ENCODE measurements at regions not wholly inside any gene's neighbourhood (a gene's known extent, or its start where the extent isn't known, plus 50 kb on each side); places are given as distances from the start of the nearest gene placed in this dataset.
A peak's percentile ranks its signal among the peaks of the same experiment; 100 is the strongest.

- CTCF ChIA-PET = no interaction called here
Measured at GRCh38 chr3:44099566-44100297, 142.0 kb upstream of the TOPAZ1 start.

GRCh38 chr3:44100298-44100695 lies 141.4 kb upstream of the TOPAZ1 start:
- Mint-ChIP-seq H3K4me3 (no peak overlapping the region), H3K9me3 (no peaks in the 10 kb centered on the region), H3K4me1 (peaks cover 15% of the 10 kb centered on the region), H3K27ac (no peak overlapping the region), H3K36me3 (ENCODE audit: low read depth) (no peaks in the 10 kb centered on the region), H3K27me3 (peaks cover 42% of the 10 kb centered on the region)
- POLR2A ChIA-PET = no interaction called here
- CTCF ChIA-PET = no interaction called here
- DNase-seq = no peak

More at GRCh38 chr3:44099566-44100297, 142.0 kb upstream of the TOPAZ1 start:
- H3K4me1 Mint-ChIP-seq = peaks cover 10% of the 10 kb centered on the region
- H3K4me3 Mint-ChIP-seq = no peak overlapping the region
- H3K36me3 Mint-ChIP-seq (ENCODE audit: low read depth) = no peaks in the 10 kb centered on the region
- H3K9me3 Mint-ChIP-seq = no peaks in the 10 kb centered on the region
- H3K27ac Mint-ChIP-seq = no peak overlapping the region
- POLR2A ChIA-PET = no interaction called here
- no peak for DNase-seq
- peaks cover 42% of the 10 kb centered on the region for H3K27me3 Mint-ChIP-seq

- no peak for DNase-seq
- H3K4me3 Mint-ChIP-seq = no peak overlapping the region
- no peaks in the 10 kb centered on the region for H3K36me3 Mint-ChIP-seq (ENCODE audit: low read depth)
- POLR2A ChIA-PET = no interaction called here
- CTCF ChIA-PET = no interaction called here
- no peaks in the 10 kb centered on the region for H3K9me3 Mint-ChIP-seq
- peaks cover 29% of the 10 kb centered on the region for H3K27me3 Mint-ChIP-seq
- no peak overlapping the region for H3K27ac Mint-ChIP-seq
- H3K4me1 Mint-ChIP-seq = peaks cover 23% of the 10 kb centered on the region
Measured at GRCh38 chr3:44104043-44104442, 137.6 kb upstream of the TOPAZ1 start.

GRCh38 chr3:44104668-44105321 lies 136.9 kb upstream of the TOPAZ1 start:
- DNase-seq = peak; percentile 68
- CTCF ChIA-PET = no interaction called here
- POLR2A ChIA-PET = interaction anchor here (0.9 kb wide), 1 partner anchor 10 kb away, joined by 3 read pairs; no protein-coding TSS in a partner anchor
- H3K9me3 Mint-ChIP-seq = no peaks in the 10 kb centered on the region
- H3K27me3 Mint-ChIP-seq = peaks cover 26% of the 10 kb centered on the region
- H3K36me3 Mint-ChIP-seq (ENCODE audit: low read depth) = no peaks in the 10 kb centered on the region
- H3K27ac Mint-ChIP-seq = peak overlapping the region; percentile 27
- H3K4me1 Mint-ChIP-seq = peaks cover 22% of the 10 kb centered on the region
- no peak overlapping the region for H3K4me3 Mint-ChIP-seq

GRCh38 chr3:44105571-44105970 lies 136.1 kb upstream of the TOPAZ1 start:
- H3K27me3 Mint-ChIP-seq = peaks cover 23% of the 10 kb centered on the region
- no peaks in the 10 kb centered on the region for H3K36me3 Mint-ChIP-seq (ENCODE audit: low read depth)
- H3K4me1 Mint-ChIP-seq = peaks cover 22% of the 10 kb centered on the region
- H3K9me3 Mint-ChIP-seq = no peaks in the 10 kb centered on the region
- H3K27ac Mint-ChIP-seq = peak overlapping the region; percentile 27
- no peak for DNase-seq
- ChIA-PET POLR2A (interaction anchor here (0.9 kb wide), 1 partner anchor 9 kb away, joined by 3 read pairs; no protein-coding TSS in a partner anchor), CTCF (no interaction called here)
- no peak overlapping the region for H3K4me3 Mint-ChIP-seq

- peaks cover 18% of the 10 kb centered on the region for H3K27me3 Mint-ChIP-seq
- no peak overlapping the region for H3K27ac Mint-ChIP-seq
- no peak for DNase-seq
- H3K9me3 Mint-ChIP-seq = no peaks in the 10 kb centered on the region
- ChIA-PET CTCF (no interaction called here), POLR2A (no interaction called here)
- no peak overlapping the region for H3K4me3 Mint-ChIP-seq
- peaks cover 22% of the 10 kb centered on the region for H3K4me1 Mint-ChIP-seq
- no peaks in the 10 kb centered on the region for H3K36me3 Mint-ChIP-seq (ENCODE audit: low read depth)
Measured at GRCh38 chr3:44106756-44107155, 134.9 kb upstream of the TOPAZ1 start.

GRCh38 chr3:44108481-44108880 lies 133.2 kb upstream of the TOPAZ1 start:
- POLR2A ChIA-PET = no interaction called here
- Mint-ChIP-seq H3K4me1 (peaks cover 22% of the 10 kb centered on the region), H3K4me3 (no peak overlapping the region), H3K27me3 (peaks cover 5% of the 10 kb centered on the region), H3K9me3 (no peaks in the 10 kb centered on the region), H3K36me3 (ENCODE audit: low read depth) (no peaks in the 10 kb centered on the region), H3K27ac (no peak overlapping the region)
- CTCF ChIA-PET = no interaction called here
- no peak for DNase-seq

- no peaks in the 10 kb centered on the region for H3K9me3 Mint-ChIP-seq
- ChIA-PET CTCF (no interaction called here), POLR2A (no interaction called here)
- H3K36me3 Mint-ChIP-seq (ENCODE audit: low read depth) = no peaks in the 10 kb centered on the region
- H3K27ac Mint-ChIP-seq = no peak overlapping the region
- peaks cover 12% of the 10 kb centered on the region for H3K4me1 Mint-ChIP-seq
- DNase-seq = no peak
- no peak overlapping the region for H3K4me3 Mint-ChIP-seq
- peaks cover 8% of the 10 kb centered on the region for H3K27me3 Mint-ChIP-seq
Measured at GRCh38 chr3:44109771-44110361, 131.8 kb upstream of the TOPAZ1 start.

GRCh38 chr3:44110648-44111047 lies 131.0 kb upstream of the TOPAZ1 start:
- DNase-seq = no peak
- Mint-ChIP-seq H3K4me3 (no peak overlapping the region), H3K36me3 (ENCODE audit: low read depth) (no peaks in the 10 kb centered on the region), H3K4me1 (peaks cover 4% of the 10 kb centered on the region), H3K27me3 (peaks cover 10% of the 10 kb centered on the region), H3K9me3 (no peaks in the 10 kb centered on the region), H3K27ac (no peak overlapping the region)
- POLR2A ChIA-PET = no interaction called here
- CTCF ChIA-PET = no interaction called here

GRCh38 chr3:44111482-44111881 lies 130.2 kb upstream of the TOPAZ1 start:
- Mint-ChIP-seq H3K4me1 (no peaks in the 10 kb centered on the region), H3K4me3 (no peak overlapping the region), H3K27ac (no peak overlapping the region), H3K36me3 (ENCODE audit: low read depth) (no peaks in the 10 kb centered on the region), H3K27me3 (peaks cover 19% of the 10 kb centered on the region), H3K9me3 (no peaks in the 10 kb centered on the region)
- no peak for DNase-seq
- ChIA-PET CTCF (no interaction called here), POLR2A (no interaction called here)

- ChIA-PET CTCF (interaction anchor here (0.7 to 1.3 kb wide), 3 partner anchors 157 to 345 kb away, joined by 3 to 5 read pairs (median 4); no protein-coding TSS in a partner anchor), POLR2A (interaction anchor here (1.1 kb wide), 1 partner anchor 9 kb away, joined by 3 read pairs; no protein-coding TSS in a partner anchor)
- peak; percentile 20 for DNase-seq
- peaks cover 27% of the 10 kb centered on the region for H3K27me3 Mint-ChIP-seq
- H3K4me3 Mint-ChIP-seq = no peak overlapping the region
- no peak overlapping the region for H3K27ac Mint-ChIP-seq
- no peaks in the 10 kb centered on the region for H3K9me3 Mint-ChIP-seq
- H3K36me3 Mint-ChIP-seq (ENCODE audit: low read depth) = no peaks in the 10 kb centered on the region
- H3K4me1 Mint-ChIP-seq = no peaks in the 10 kb centered on the region
Measured at GRCh38 chr3:44114142-44114541, 127.5 kb upstream of the TOPAZ1 start.

GRCh38 chr3:44117239-44117638 lies 124.4 kb upstream of the TOPAZ1 start:
- H3K27ac Mint-ChIP-seq = no peak overlapping the region
- peaks cover 26% of the 10 kb centered on the region for H3K27me3 Mint-ChIP-seq
- H3K4me3 Mint-ChIP-seq = no peak overlapping the region
- ChIA-PET CTCF (no interaction called here), POLR2A (no interaction called here)
- H3K4me1 Mint-ChIP-seq = no peaks in the 10 kb centered on the region
- H3K9me3 Mint-ChIP-seq = no peaks in the 10 kb centered on the region
- H3K36me3 Mint-ChIP-seq (ENCODE audit: low read depth) = no peaks in the 10 kb centered on the region
- DNase-seq = no peak

GRCh38 chr3:44117736-44118135 lies 124.0 kb upstream of the TOPAZ1 start:
- POLR2A ChIA-PET = no interaction called here
- H3K27me3 Mint-ChIP-seq = peaks cover 26% of the 10 kb centered on the region
- CTCF ChIA-PET = no interaction called here
- H3K4me1 Mint-ChIP-seq = no peaks in the 10 kb centered on the region
- no peaks in the 10 kb centered on the region for H3K9me3 Mint-ChIP-seq
- no peak overlapping the region for H3K27ac Mint-ChIP-seq
- no peak overlapping the region for H3K4me3 Mint-ChIP-seq
- no peak for DNase-seq
- H3K36me3 Mint-ChIP-seq (ENCODE audit: low read depth) = no peaks in the 10 kb centered on the region
